Breast epithelium (tissue), 4 donors: ENCODE measurements at regions not wholly inside any gene's neighbourhood (a gene's known extent, or its start where the extent isn't known, plus 50 kb on each side); places are given as distances from the start of the nearest gene placed in this dataset.
A peak's percentile ranks its signal among the peaks of the same experiment; 100 is the strongest.

Experiments
- DNase-seq, 2 donors: peaks; one replicate each; pipeline ENCODE4 v3.0.0-alpha.2; 2019; ENCODE audit warnings: low spot score in 2 of 2
- H3K27ac ChIP-seq, 2 donors: fragments of 200-600 bp; sonication (generic) in 1 of 2; one replicate each; pipeline ENCODE4 v1.5.1; 2016 to 2019; ENCODE audit warnings: mild to moderate bottlenecking in 1 of 2
- H3K27me3 ChIP-seq, 2 donors: fragments of 200-600 bp; sonication (generic) in 1 of 2; one replicate each; pipeline versions ENCODE4 v1.5.1 to v1.6.0; 2017 to 2019; ENCODE audit warnings: control low read depth in 1 of 2, mild to moderate bottlenecking in 1 of 2
- H3K36me3 ChIP-seq: fragments of 200-600 bp; one replicate; pipeline ENCODE4 v1.5.1; 2019
- H3K4me1 ChIP-seq, 2 donors: fragments of 200-600 bp; sonication (generic); one replicate each; pipeline ENCODE4 v1.5.1; 2016 to 2019; ENCODE audit warnings: control low read depth in 1 of 2
- H3K4me3 ChIP-seq, 3 donors: fragments of 200-600 bp; sonication (generic); 1 replicate in 2 of 3; 2 replicates in 1 of 3; pipeline ENCODE4 v1.5.1; 2016 to 2019; ENCODE audit warnings: mild to moderate bottlenecking in 3 of 3, moderate library complexity in 2 of 3
- H3K9me3 ChIP-seq, 2 donors: fragments of 200-600 bp; sonication (generic) in 1 of 2; one replicate each; pipeline ENCODE4 v1.5.1; 2016 to 2019; ENCODE audit warnings: control low read depth in 1 of 2
- POLR2A ChIP-seq: fragments of 450-650 bp; IDR thresholded peaks from one replicate; pipeline ENCODE4 v1.6.1; 2016; ENCODE audit warnings: antibody characterized with exemption, mild to moderate bottlenecking, moderate library complexity
- POLR2AphosphoS5 ChIP-seq, 3 donors: sonication (generic); formaldehyde crosslinking; IDR thresholded peaks; one replicate each; pipeline ENCODE4 v1.6.1; 2017; ENCODE audit warnings: antibody characterized with exemption in 3 of 3
- intact Hi-C: fragments of 100-400 bp; cut with DNase I; formaldehyde crosslinking; loops from one replicate; pipeline ENCODE4 v1.15.1; 2023; ENCODE audit warnings: low total_unique reads
- TF ChIP-seq, protein P1 (sequence below), 3 donors: fragments of 450-650 bp; IDR thresholded peaks; one replicate each; pipeline ENCODE4 v1.5.1; 2016 to 2017; ENCODE audit warnings: antibody characterized with exemption in 3 of 3, mild to moderate bottlenecking in 3 of 3, moderate library complexity in 3 of 3

DNA sequence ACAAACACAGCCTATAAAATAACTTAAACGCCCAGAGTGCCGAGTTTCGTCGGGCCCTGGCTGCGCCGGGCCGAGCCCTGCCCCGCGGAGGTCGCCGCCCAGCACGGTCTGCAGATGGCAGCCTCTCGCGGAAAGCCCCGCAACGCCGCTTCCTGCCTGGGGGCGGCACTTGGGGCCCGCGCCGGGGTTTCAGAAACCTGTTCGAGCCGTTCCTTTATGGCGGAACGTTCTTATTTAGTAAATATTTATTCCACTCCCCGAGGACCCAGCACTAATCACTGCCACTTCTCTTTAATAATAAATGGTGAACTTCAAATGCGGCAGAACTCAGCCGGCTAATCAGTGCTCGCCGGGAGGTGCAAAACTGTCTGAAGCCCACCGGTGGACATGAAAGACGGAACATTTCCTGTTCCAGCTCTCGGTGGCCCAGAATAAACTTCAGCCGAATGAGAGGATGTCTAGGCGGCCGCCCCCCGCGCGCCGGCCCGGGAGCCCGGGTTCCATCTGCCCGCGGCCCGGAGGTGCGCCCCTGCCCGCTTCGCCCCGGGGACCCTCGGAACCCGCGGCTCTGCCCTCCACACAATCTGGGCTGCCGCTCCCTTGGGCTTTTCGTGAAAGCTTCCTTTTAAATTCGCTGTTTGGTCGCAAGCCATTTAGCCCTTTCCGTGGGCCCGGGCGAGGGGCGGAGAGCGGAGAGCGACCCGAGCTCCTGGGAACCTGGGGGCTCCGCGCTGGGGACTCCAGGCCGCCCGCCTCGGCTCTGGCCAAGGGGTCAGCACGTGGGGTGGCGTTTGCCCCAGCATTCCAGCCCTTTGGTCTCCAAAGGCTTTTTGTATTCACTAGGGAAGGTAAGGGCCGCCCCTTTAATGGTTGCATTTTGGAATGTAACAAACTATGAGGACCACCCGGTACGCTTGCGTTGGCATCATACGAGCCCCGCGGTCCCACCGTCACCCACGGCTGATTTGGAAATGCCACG is 110.8 kb upstream of the ATP11B start:
- DNase-seq: no peak

DNA sequence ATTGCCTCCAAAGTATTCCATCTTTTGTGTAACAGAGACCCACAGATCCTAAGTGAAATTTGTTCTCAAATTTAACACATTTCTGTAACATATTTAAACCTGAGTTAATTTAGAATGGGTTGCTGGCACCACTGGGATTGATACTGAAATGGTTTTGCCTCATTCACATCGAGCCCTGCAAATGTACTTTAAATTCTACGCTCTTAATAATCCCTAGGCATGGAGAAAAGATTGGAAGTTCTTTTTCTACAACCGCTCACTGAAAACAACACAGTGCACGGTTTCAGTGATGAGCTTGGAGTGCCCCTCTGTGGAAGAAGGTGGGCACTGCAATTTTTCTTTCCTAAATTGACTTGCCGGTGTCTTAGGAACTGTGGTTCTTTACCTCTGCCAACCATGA is 109.9 kb upstream of the ATP11B start:
- Histone ChIP-seq H3K4me3 (peak overlapping the region in 2 of 3 donors; percentile 53 to 72), H3K4me1 (peaks cover 6 to 7% of the 10 kb centered on the region in 2 donors), H3K9me3 (no peaks in the 10 kb centered on the region), H3K36me3 (no peaks in the 10 kb centered on the region), H3K27me3 (peaks cover 0 to 35% of the 10 kb centered on the region in 2 donors), H3K27ac (no peak overlapping the region)
- peak in 1 of 2 donors; percentile 24 for DNase-seq
- intact Hi-C loops: no loop called here
- TF ChIP-seq POLR2A (no peak), POLR2AphosphoS5 (IDR thresholded peaks at IDR 0.05) (no peak)
- TF ChIP-seq, protein P1, sequence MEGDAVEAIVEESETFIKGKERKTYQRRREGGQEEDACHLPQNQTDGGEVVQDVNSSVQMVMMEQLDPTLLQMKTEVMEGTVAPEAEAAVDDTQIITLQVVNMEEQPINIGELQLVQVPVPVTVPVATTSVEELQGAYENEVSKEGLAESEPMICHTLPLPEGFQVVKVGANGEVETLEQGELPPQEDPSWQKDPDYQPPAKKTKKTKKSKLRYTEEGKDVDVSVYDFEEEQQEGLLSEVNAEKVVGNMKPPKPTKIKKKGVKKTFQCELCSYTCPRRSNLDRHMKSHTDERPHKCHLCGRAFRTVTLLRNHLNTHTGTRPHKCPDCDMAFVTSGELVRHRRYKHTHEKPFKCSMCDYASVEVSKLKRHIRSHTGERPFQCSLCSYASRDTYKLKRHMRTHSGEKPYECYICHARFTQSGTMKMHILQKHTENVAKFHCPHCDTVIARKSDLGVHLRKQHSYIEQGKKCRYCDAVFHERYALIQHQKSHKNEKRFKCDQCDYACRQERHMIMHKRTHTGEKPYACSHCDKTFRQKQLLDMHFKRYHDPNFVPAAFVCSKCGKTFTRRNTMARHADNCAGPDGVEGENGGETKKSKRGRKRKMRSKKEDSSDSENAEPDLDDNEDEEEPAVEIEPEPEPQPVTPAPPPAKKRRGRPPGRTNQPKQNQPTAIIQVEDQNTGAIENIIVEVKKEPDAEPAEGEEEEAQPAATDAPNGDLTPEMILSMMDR (IDR thresholded peaks at IDR 0.05): peak; percentile 45 to 80 (median 79)

More for the DNA sequence above, 110.8 kb upstream of the ATP11B start:
- Histone ChIP-seq H3K9me3 (no peaks in the 10 kb centered on the region), H3K4me3 (peak overlapping the region; percentile 43 to 72 (median 53)), H3K36me3 (no peaks in the 10 kb centered on the region), H3K27ac (no peak overlapping the region), H3K27me3 (peaks cover 0 to 35% of the 10 kb centered on the region in 2 donors), H3K4me1 (peaks cover 6 to 7% of the 10 kb centered on the region in 2 donors)
- intact Hi-C loops: no loop called here
- TF ChIP-seq, protein P1 (IDR thresholded peaks at IDR 0.05): no peak
- TF ChIP-seq POLR2AphosphoS5 (IDR thresholded peaks at IDR 0.05) (no peak), POLR2A (no peak)

DNA sequence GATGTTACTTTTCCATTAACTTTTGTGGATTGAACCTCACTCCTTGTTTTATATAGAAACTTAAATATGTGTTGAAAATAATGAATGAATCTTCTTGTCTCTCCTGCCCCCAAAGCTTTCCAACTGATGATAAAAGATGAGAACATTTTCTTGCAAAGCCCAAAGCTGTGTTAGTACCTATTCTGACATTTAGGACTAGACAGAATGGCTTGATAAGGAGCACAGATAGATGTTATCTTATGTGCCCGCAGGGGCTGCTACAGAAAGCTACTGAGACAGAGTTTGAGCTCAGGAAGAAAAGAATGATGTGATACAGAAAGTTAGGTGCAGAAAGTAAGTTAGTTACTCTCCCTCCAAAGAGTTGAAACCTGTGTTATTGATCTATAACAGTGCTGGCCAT is 109.4 kb upstream of the ATP11B start:
- intact Hi-C loops: no loop called here
- Histone ChIP-seq H3K4me1 (peaks cover 6 to 7% of the 10 kb centered on the region in 2 donors), H3K36me3 (no peaks in the 10 kb centered on the region), H3K4me3 (no peak overlapping the region), H3K27ac (no peak overlapping the region), H3K27me3 (peaks cover 0 to 35% of the 10 kb centered on the region in 2 donors), H3K9me3 (no peaks in the 10 kb centered on the region)
- DNase-seq: no peak
- TF ChIP-seq, protein P1 (IDR thresholded peaks at IDR 0.05): peak in 1 of 3 donors; percentile 0
- TF ChIP-seq POLR2A: no peak

DNA sequence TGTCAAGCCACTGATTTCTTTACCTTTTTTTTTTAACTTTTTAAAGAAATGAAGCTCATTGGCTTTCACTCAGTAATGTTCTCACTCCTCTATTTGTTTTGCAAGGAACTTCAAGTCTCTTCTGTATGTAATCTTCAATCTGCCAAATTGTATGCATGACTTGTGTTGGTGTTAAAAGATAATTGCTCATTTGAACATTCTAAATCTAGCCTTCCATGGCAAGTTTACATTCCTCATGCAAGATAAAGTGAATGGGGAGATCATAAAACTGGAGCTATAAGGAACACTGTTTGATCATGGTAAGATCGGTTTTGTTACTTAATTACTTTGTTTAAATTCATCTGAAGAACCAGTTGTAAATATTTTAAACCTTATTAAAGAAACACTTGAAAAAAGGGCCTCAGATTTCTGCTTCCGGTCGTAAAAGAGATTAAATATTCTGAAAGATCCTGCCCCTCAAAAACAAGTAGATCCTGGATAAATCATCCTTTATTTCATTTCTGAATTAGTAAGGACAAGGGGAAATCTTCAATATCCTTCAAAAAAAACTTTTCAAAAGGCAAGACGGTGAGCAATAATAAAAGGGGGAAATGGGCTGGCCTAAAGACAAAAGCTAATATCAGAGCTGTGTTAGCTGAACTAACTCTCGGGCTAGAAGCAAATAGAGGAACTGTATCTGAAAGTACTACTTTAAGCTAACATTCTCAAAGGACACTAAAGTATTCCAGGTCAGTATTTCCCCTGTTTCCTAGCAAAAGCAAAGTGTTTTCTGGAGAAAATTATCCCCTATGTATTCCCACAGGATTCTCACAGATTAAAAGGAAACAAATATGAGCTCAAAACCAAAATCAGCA is 107.0 kb upstream of the ATP11B start:
- no peaks in the 10 kb centered on the region for H3K9me3 ChIP-seq
- H3K27ac ChIP-seq: no peak overlapping the region
- peaks cover 6 to 7% of the 10 kb centered on the region in 2 donors for H3K4me1 ChIP-seq
- H3K36me3 ChIP-seq: no peaks in the 10 kb centered on the region
- H3K27me3 ChIP-seq: peaks cover 0 to 35% of the 10 kb centered on the region in 2 donors
- H3K4me3 ChIP-seq: no peak overlapping the region
- no peak for TF ChIP-seq POLR2AphosphoS5 (IDR thresholded peaks at IDR 0.05)
- intact Hi-C loops: no loop called here
- DNase-seq: no peak

DNA sequence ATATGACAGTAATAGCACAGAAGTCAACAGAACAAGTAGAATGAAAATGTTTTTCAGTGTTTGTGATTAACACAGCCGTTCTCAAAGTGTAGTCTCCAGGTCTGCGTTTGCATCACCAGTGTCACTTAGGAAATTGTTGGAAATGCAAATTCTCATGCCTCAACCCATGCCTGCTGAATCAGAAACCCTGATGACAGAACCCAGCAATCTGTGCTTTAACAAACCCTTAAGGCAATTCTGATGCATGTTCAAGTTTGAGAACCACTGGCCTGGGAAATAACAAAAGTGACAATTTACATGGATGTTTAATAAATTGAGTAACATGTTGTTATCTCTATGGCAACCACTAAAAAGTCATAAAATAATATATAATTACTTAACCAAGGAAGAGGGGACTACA is 103.1 kb upstream of the ATP11B start:
- Histone ChIP-seq H3K4me1 (no peaks in the 10 kb centered on the region), H3K27me3 (peaks cover 0 to 7% of the 10 kb centered on the region in 2 donors), H3K27ac (no peak overlapping the region), H3K36me3 (no peaks in the 10 kb centered on the region), H3K4me3 (no peak overlapping the region), H3K9me3 (no peaks in the 10 kb centered on the region)
- no peak for DNase-seq
- TF ChIP-seq, protein P1 (IDR thresholded peaks at IDR 0.05): no peak
- TF ChIP-seq POLR2A: no peak
- TF ChIP-seq POLR2AphosphoS5 (IDR thresholded peaks at IDR 0.05): no peak
- intact Hi-C loops: no loop called here
